ENCODE measurements at regions not wholly inside any gene's neighbourhood (a gene's known extent, or its start where the extent isn't known, plus 50 kb on each side); places are given as distances from the start of the nearest gene placed in this dataset.
"Not testable (repeated sequence)": the region's sequence is repeated elsewhere in the genome, so short reads cannot be mapped to it uniquely, and the experiment has no call there.

DNA sequence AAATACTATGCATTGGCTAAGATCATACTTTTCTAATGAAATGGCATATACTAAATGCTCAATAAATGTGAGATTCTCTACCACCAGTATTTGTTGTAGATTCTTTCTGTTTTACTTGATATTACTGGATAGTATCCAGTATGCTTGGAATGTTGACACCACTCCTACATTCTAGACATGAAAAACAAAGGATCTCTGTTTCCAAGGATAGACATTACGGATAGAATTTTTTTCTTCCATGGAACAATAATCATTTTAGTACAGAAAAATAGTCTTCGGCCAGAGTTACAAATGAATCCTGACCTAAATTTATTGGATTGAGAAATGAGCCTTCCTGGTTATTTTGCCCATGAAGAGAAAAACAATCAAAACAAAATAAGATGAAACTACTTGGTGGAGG is 258.2 kb upstream of the NT5E start:
- DNase-seq = no peak

DNA sequence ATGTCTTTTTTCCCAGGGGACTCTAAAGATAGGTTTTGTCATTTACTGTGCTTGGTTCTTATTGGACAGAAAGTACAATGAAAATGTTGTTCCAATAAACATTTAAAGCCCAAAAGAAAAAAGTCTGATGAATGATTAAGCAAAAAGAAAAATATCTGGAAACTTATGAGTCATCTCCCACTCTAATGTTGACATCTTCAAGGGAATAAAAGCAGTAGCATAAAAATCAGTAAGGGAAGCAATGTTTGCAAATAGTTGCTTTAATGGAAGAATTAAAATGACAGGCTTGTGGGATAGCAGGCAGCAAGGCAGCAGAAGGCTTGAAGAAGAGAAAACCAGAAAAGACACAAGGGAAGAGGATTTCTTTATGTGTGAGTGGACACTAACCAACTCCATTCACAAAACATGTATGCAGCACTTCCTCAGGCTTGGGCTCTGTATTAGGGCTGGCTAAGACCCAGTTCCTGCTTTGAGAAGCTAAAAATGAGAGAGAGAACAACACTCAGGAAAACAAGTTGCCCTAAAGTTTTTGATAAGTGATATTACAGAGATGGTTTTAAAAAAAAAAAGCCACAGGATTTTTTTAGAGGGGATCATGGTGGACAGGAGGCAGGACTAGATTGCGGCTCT is 263.2 kb upstream of the NT5E start:
- no peak for DNase-seq

GRCh38 chr6:85185977-85186376 is 263.9 kb upstream of the NT5E start:
- DNase-seq = no peak

DNA sequence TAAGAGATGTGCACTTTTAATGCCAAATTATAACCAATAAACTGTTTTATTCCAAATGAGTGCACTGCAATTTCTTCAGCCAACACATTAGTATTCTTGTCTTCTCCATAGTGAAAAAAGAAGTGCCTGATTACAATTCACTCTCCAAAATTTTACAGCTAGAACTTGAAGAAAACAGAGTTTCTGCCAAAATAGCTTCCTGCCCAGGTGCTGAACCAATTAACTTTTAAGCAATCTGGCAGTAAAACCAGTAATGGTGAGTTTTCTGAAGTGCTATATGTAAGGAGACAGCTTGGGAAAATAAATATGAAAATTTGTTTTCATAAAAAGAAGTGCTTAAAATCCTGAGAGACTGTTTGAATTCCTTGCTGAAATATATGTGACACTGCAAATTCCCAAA is 266.0 kb upstream of the NT5E start:
- DNase-seq = no peak

GRCh38 chr6:85172705-85173104 is 277.2 kb upstream of the NT5E start:
- DNase-seq = no peak

DNA sequence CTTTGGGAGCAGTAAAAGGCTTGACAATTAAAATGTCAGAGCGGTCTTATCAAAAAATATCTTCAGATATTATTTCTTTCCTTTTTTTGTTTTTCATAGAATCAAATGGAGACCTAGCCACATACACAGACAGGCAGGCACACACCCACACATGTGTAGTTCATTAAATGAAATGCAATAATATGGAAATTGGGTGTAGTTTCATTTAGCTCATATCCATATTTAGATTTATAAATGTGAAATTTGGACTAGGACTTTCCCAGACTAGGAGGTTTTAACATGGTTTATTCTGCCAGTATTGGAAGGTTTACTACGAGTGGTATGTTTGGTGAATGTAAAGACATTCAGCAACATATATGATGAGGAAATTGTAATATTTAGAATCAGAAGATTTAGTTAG is 277.7 kb upstream of the NT5E start:
- DNase-seq = no peak

- DNase-seq = no peak
Observed at GRCh38 chr6:85169189-85169588, 280.7 kb upstream of the NT5E start.

- no peak for DNase-seq
Observed at GRCh38 chr6:85168146-85168545, 281.7 kb upstream of the NT5E start.

GRCh38 chr6:85166114-85166741 is 283.7 kb upstream of the NT5E start:
- DNase-seq = no peak

- DNase-seq = no peak
Observed at GRCh38 chr6:85163156-85164080, 286.5 kb upstream of the NT5E start.

DNA sequence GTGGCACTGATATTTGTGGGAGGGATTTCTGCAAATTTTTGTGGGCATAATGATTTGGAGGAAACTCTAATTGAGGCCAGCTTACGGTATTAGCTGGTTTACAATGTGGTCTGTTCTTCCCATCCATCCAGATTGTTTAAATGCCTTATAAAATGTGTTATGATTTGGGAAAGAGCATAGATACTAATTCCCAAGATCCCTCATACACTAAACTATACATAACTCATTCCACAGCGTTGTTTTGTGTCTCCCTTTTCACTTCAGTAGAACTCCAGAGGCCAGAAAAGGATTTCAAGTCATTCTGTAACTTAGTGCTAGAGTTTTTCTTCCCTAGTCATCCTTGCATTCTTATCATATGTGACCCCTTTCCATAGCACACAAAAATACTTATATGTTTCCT is 292.6 kb upstream of the NT5E start:
- DNase-seq = no peak

- no peak for DNase-seq
Observed at GRCh38 chr6:85143676-85144075, 306.2 kb upstream of the NT5E start.

DNA sequence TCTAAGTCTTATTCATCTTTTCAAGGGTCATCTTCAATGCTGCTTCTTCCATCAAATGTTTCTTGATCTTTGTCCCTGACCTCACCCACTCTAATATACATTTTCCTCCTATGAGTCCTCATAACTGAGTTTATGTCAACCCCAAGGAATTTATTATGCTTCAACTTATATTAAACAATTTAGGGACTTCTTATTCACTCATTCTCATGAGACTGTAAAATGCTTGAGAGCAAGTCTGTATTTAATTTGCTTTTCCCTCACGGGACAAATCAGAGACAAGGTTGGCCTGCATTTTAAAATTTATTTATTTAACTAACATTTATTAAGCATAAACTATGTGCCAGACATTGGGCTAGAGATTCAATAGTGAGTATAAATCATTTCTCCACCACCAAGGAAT is 312.0 kb upstream of the NT5E start:
- no peak for DNase-seq

- no peak for DNase-seq
Observed at GRCh38 chr6:85136310-85136709, 313.6 kb upstream of the NT5E start.

- no peak for DNase-seq
Observed at GRCh38 chr6:85135376-85136094, 314.3 kb upstream of the NT5E start.

DNA sequence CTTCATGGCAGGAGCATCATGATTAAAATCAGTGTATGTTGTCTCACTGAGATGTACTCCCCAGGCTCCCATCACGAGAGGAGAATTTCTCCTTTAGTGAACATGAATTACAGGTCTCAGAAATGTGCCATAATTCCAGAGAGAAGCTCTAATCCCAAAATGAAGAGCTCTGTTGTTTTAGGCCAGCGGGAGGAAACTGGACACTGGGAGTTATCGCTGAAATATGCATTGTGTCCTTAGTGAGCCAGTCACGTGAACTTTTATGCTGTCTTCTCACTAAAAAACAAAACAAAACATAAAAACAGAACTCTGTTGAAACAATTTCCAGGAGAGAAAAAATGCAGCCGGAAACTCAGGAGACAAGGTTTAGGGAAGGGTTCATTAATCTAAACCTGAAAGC is 315.7 kb upstream of the NT5E start:
- DNase-seq = no peak

GRCh38 chr6:85132091-85132490 is 317.8 kb upstream of the NT5E start:
- no peak for DNase-seq

- no peak for DNase-seq
Observed at GRCh38 chr6:85130743-85131142, 319.1 kb upstream of the NT5E start.

GRCh38 chr6:85129881-85130280 is 320.0 kb upstream of the NT5E start:
- DNase-seq = no peak

DNA sequence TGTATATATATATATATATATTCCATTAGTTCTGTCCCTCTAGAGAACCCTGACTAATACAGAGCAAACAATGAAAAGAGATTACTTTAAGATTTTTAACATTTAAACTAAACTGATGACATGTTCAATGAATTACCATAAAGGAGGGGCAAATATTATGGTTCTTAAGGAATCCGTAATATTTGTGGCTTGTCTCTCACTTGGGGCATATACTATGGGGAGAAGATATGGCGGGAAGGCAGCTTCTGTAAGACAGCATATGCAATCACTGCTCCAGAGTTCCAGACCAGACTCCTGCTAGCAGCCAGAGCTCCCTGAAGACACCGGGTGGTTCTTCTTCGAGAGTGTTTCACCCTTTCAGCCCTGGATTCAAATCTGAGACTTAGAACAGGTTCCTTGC is 321.1 kb upstream of the NT5E start:
- DNase-seq = no peak

GRCh38 chr6:85128256-85128655 is 321.6 kb upstream of the NT5E start:
- DNase-seq = not testable (repeated sequence)

DNA sequence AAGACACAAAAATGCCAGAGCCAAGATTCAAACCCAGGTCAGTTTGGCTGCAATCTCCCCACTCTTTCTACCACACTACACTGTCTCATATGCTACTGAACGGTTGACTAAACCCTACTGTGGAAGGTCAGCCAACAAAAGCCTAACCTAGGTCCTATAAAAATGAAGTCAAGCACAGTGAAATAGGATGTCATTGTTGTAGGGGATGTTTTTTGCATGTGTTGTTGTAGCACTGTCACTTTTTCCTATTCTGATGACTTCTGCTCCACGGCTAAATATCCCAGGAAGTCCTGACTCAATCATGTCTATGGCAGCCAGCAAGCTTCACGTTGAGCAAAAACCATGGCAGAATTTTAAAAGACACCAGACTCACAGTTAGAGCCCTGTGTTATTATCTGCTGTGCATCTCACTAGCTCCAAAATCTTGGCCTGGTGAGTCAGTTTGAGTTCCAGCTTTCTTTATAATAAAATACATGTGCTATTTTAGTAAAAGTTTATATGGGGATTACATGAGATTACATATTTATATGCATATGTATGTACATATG is 322.1 kb upstream of the NT5E start:
- DNase-seq = no peak

- DNase-seq = no peak
Observed at GRCh38 chr6:85127168-85127498, 322.8 kb upstream of the NT5E start.
